T-cell (primary cell): ENCODE measurements at regions not wholly inside any gene's neighbourhood (a gene's known extent, or its start where the extent isn't known, plus 50 kb on each side); places are given as distances from the start of the nearest gene placed in this dataset.

Experiments used
- ATAC-seq, 4 experiments: fragments of 200-7000 bp in 3 of 4; fragments of 150-1000 bp in 1 of 4; cut with Tn5 transposase; replicated peaks in 1 of 4; 1 replicate in 3 of 4; 2 replicates in 1 of 4; pipeline ENCODE4 v1.10.0; 2021; ENCODE audit warnings: moderate library complexity in 3 of 4, mild to moderate bottlenecking in 2 of 4, moderate number of reproducible peaks in 1 of 4
- CTCF ChIA-PET, 2 donors: fragments of 300-600 bp; sonication (Branson Sonifier 250); formaldehyde crosslinking; loops; one replicate each; lab custom pipeline; 2022; ENCODE audit warnings: antibody characterized with exemption in 2 of 2; lab: Charles Lee
- POLR2A ChIA-PET, 2 donors: fragments of 300-600 bp; sonication (Branson Sonifier 250); formaldehyde crosslinking; loops; one replicate each; lab custom pipeline; 2022; ENCODE audit warnings: antibody characterized with exemption in 2 of 2; lab: Charles Lee
- DNase-seq, 35 experiments: peaks; one replicate each; pipeline versions ENCODE4 v3.0.0 to v3.0.0-alpha.2; 2013 to 2023
- H3K27ac ChIP-seq: one replicate; pipeline ENCODE4 v1.5.1; 2013; ENCODE audit warnings: low read length
- H3K27me3 ChIP-seq, 2 experiments: replicated peaks in 1 of 2; 1 replicate in 1 of 2; 2 replicates in 1 of 2; pipeline versions ENCODE4 v1.6.1 to v1.7.0; 2013; ENCODE audit warnings: low read length in 1 of 2, mixed read lengths in 1 of 2; ENCODE audit not compliant: control insufficient read depth in 2 of 2, insufficient read depth in 2 of 2; ENCODE audit errors: extremely low read depth in 1 of 2
- H3K36me3 ChIP-seq, 2 donors: 1 replicate in 1 of 2; 2 replicates in 1 of 2; pipeline versions ENCODE4 v1.6.1 to v1.7.0; 2013; ENCODE audit warnings: low read length in 1 of 2; ENCODE audit not compliant: control insufficient read depth in 2 of 2, insufficient read depth in 1 of 2; ENCODE audit errors: extremely low read depth in 1 of 2
- H3K4me1 ChIP-seq, 2 experiments: 1 replicate in 1 of 2; 2 replicates in 1 of 2; pipeline versions ENCODE4 v1.6.1 to v1.7.0; 2013; ENCODE audit warnings: low read length in 2 of 2, mixed read lengths in 1 of 2; ENCODE audit not compliant: insufficient read depth in 2 of 2, control insufficient read depth in 1 of 2; ENCODE audit errors: extremely low read depth in 1 of 2
- H3K4me3 ChIP-seq, 2 donors: 1 replicate in 1 of 2; 2 replicates in 1 of 2; pipeline versions ENCODE4 v1.5.1 to v1.7.0; 2013; ENCODE audit warnings: mild to moderate bottlenecking in 2 of 2, low read length in 1 of 2, moderate library complexity in 1 of 2; ENCODE audit not compliant: control insufficient read depth in 1 of 2; ENCODE audit errors: extremely low read depth in 1 of 2
- H3K9me3 ChIP-seq: 2 replicates; pipeline ENCODE4 v1.7.0; 2013
- H3K27ac Mint-ChIP-seq, 2 donors: one replicate each; pipeline ENCODE4 v1.8.0; 2020 to 2021; ENCODE audit warnings: mild to moderate bottlenecking in 2 of 2, mixed read lengths in 2 of 2
- H3K27me3 Mint-ChIP-seq, 2 donors: one replicate each; pipeline ENCODE4 v1.8.0; 2021 to 2022; ENCODE audit warnings: mixed read lengths in 2 of 2
- H3K36me3 Mint-ChIP-seq: one replicate; pipeline ENCODE4 v1.8.0; 2021; ENCODE audit warnings: mixed read lengths
- H3K4me1 Mint-ChIP-seq, 3 donors: one replicate each; pipeline ENCODE4 v1.8.0; 2020 to 2022; ENCODE audit warnings: mixed read lengths in 3 of 3, mild to moderate bottlenecking in 1 of 3
- H3K4me3 Mint-ChIP-seq, 3 donors: one replicate each; pipeline ENCODE4 v1.8.0; 2020 to 2022; ENCODE audit warnings: mild to moderate bottlenecking in 3 of 3, mixed read lengths in 3 of 3, moderate library complexity in 3 of 3
- H3K9me3 Mint-ChIP-seq, 3 donors: one replicate each; pipeline ENCODE4 v1.8.0; 2020 to 2022; ENCODE audit warnings: mixed read lengths in 3 of 3
- whole genome bisulfite sequencing: methylation state at CpG from one replicate; pipeline ENCODE4 v1.1.5; 2013; ENCODE audit warnings: missing lambda C conversion rate; ENCODE audit not compliant: insufficient coverage; 5-methylcytosine and 5-hydroxymethylcytosine counted together

GRCh38 chr5:62719061-62719720 is 140.6 kb downstream of the LRRC70 start:
- ATAC-seq: no peak
- ChIA-PET CTCF (no interaction called here), POLR2A (no interaction called here)
- no peak overlapping the region for H3K27ac ChIP-seq
- no peak overlapping the region for H3K4me3 ChIP-seq
- 77% methylated on average over 3 of the region's 9 CpGs for WGBS
- no peak overlapping the region for H3K27ac Mint-ChIP-seq
- peaks cover 0 to 3% (median 0%) of the 10 kb centered on the region in 3 donors for H3K4me1 Mint-ChIP-seq
- H3K9me3 ChIP-seq: no peaks in the 10 kb centered on the region
- H3K4me3 Mint-ChIP-seq: no peak overlapping the region
- no peaks in the 10 kb centered on the region for H3K36me3 ChIP-seq
- no peaks in the 10 kb centered on the region for H3K9me3 Mint-ChIP-seq
- no peak for DNase-seq
- H3K27me3 ChIP-seq: peaks cover 0 to 8% of the 10 kb centered on the region in 2 experiments
- H3K36me3 Mint-ChIP-seq: no peaks in the 10 kb centered on the region
- H3K27me3 Mint-ChIP-seq: peaks cover 27 to 34% of the 10 kb centered on the region in 2 donors
- no peaks in the 10 kb centered on the region for H3K4me1 ChIP-seq

- peaks cover 0 to 3% (median 0%) of the 10 kb centered on the region in 3 donors for H3K4me1 Mint-ChIP-seq
- CTCF ChIA-PET: no interaction called here
- ATAC-seq (no peak), DNase-seq (peak in 1 of 35 experiments; percentile 8)
- H3K27me3 Mint-ChIP-seq: peaks cover 27 to 29% of the 10 kb centered on the region in 2 donors
- Histone ChIP-seq H3K4me3 (no peak overlapping the region), H3K36me3 (no peaks in the 10 kb centered on the region), H3K27me3 (peaks cover 0 to 8% of the 10 kb centered on the region in 2 experiments), H3K9me3 (no peaks in the 10 kb centered on the region), H3K4me1 (no peaks in the 10 kb centered on the region), H3K27ac (no peak overlapping the region)
- H3K27ac Mint-ChIP-seq: no peak overlapping the region
- POLR2A ChIA-PET: no interaction called here
- 29% methylated on average over 1 of the region's 2 CpGs for WGBS
- H3K9me3 Mint-ChIP-seq: no peaks in the 10 kb centered on the region
- no peaks in the 10 kb centered on the region for H3K36me3 Mint-ChIP-seq
- no peak overlapping the region for H3K4me3 Mint-ChIP-seq
Measured at GRCh38 chr5:62718324-62718723, 139.7 kb downstream of the LRRC70 start.

GRCh38 chr5:62717301-62717933 is 138.8 kb downstream of the LRRC70 start:
- Histone ChIP-seq H3K27ac (no peak overlapping the region), H3K27me3 (peaks cover 0 to 10% of the 10 kb centered on the region in 2 experiments), H3K4me3 (no peak overlapping the region), H3K4me1 (no peaks in the 10 kb centered on the region), H3K9me3 (no peaks in the 10 kb centered on the region), H3K36me3 (no peaks in the 10 kb centered on the region)
- 50% methylated on average over 1 of the region's 2 CpGs for WGBS
- H3K4me3 Mint-ChIP-seq: no peak overlapping the region
- POLR2A ChIA-PET: no interaction called here
- peaks cover 25 to 27% of the 10 kb centered on the region in 2 donors for H3K27me3 Mint-ChIP-seq
- DNase-seq: no peak
- H3K27ac Mint-ChIP-seq: no peak overlapping the region
- no peaks in the 10 kb centered on the region for H3K9me3 Mint-ChIP-seq
- CTCF ChIA-PET: no interaction called here
- ATAC-seq: no peak
- H3K4me1 Mint-ChIP-seq: peaks cover 0 to 3% (median 0%) of the 10 kb centered on the region in 3 donors
- no peaks in the 10 kb centered on the region for H3K36me3 Mint-ChIP-seq

GRCh38 chr5:62714296-62714695 is 135.7 kb downstream of the LRRC70 start:
- Histone ChIP-seq H3K27me3 (peaks cover 0 to 9% of the 10 kb centered on the region in 2 experiments), H3K27ac (no peak overlapping the region), H3K4me3 (no peak overlapping the region), H3K36me3 (no peaks in the 10 kb centered on the region), H3K4me1 (no peaks in the 10 kb centered on the region), H3K9me3 (no peaks in the 10 kb centered on the region)
- Mint-ChIP-seq H3K9me3 (peaks cover 0 to 3% (median 0%) of the 10 kb centered on the region in 3 donors), H3K27me3 (peaks cover 6 to 16% of the 10 kb centered on the region in 2 donors), H3K36me3 (no peaks in the 10 kb centered on the region), H3K4me3 (no peak overlapping the region), H3K4me1 (no peaks in the 10 kb centered on the region), H3K27ac (no peak overlapping the region)
- ChIA-PET CTCF (no interaction called here), POLR2A (no interaction called here)
- DNase-seq: no peak
- WGBS: 43% methylated on average over 1 of the region's 2 CpGs
- ATAC-seq: no peak

GRCh38 chr5:62708481-62709325 is 130.1 kb downstream of the LRRC70 start:
- no peaks in the 10 kb centered on the region for H3K9me3 ChIP-seq
- Mint-ChIP-seq H3K36me3 (no peaks in the 10 kb centered on the region), H3K4me3 (no peak overlapping the region), H3K27ac (no peak overlapping the region), H3K9me3 (peaks cover 0 to 15% (median 4%) of the 10 kb centered on the region in 3 donors), H3K4me1 (no peaks in the 10 kb centered on the region), H3K27me3 (peaks cover 0 to 4% of the 10 kb centered on the region in 2 donors)
- POLR2A ChIA-PET: no interaction called here
- CTCF ChIA-PET: no interaction called here
- H3K36me3 ChIP-seq: no peaks in the 10 kb centered on the region
- peaks cover 0 to 7% of the 10 kb centered on the region in 2 experiments for H3K27me3 ChIP-seq
- ATAC-seq (no peak), DNase-seq (no peak)
- H3K4me1 ChIP-seq: no peaks in the 10 kb centered on the region
- no peak overlapping the region for H3K27ac ChIP-seq
- no CpG with 5 or more reads among the region's 1 CpG for WGBS
- no peak overlapping the region for H3K4me3 ChIP-seq

- no peak overlapping the region for H3K4me3 Mint-ChIP-seq
- no peak overlapping the region for H3K27ac Mint-ChIP-seq
- ChIA-PET POLR2A (no interaction called here), CTCF (no interaction called here)
- DNase-seq (no peak), ATAC-seq (no peak)
- no peaks in the 10 kb centered on the region for H3K36me3 Mint-ChIP-seq
- Histone ChIP-seq H3K4me1 (no peaks in the 10 kb centered on the region), H3K9me3 (no peaks in the 10 kb centered on the region), H3K36me3 (no peaks in the 10 kb centered on the region), H3K4me3 (no peak overlapping the region), H3K27ac (no peak overlapping the region), H3K27me3 (peaks cover 0 to 6% of the 10 kb centered on the region in 2 experiments)
- WGBS: no CpG with 5 or more reads among the region's 1 CpG
- no peaks in the 10 kb centered on the region for H3K4me1 Mint-ChIP-seq
- peaks cover 0 to 4% of the 10 kb centered on the region in 2 donors for H3K27me3 Mint-ChIP-seq
- peaks cover 0 to 15% (median 4%) of the 10 kb centered on the region in 3 donors for H3K9me3 Mint-ChIP-seq
Measured at GRCh38 chr5:62707563-62707962, 128.9 kb downstream of the LRRC70 start.
